ENCODE measurements at regions not wholly inside any gene's neighbourhood (a gene's known extent, or its start where the extent isn't known, plus 50 kb on each side); places are given as distances from the start of the nearest gene placed in this dataset.

DNA sequence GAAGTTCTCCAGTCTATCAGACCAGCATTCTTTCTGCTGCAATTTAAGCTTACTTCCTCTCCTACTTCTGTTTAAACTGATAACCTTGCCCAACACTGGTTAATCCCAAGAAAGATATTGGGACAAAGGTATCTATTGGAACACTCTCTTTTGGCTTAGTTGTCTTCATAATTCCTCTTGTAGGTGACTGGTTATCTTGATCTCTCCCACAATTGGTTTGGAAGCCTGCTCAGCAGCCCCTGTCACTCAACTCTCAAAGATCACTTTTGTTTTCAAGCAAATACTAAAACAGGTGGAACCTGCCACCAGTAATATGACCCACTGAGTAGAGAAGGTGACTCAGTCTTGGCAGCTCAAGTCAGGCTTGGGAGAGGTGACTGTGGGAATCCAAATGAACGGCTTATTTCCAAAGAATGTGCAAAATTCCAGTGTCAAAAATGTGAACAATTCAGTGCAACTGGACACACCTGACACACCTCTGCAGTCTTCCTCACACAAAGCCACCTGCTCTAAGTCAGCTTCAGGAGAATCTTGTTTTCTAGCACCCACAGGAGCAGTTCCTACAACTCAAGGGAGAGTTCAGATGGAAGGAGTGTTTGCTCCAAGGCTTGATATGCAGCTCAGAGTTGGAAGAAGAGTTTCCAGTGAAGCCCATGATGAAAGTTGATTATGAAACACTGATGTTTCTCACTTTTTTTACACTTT lies 83.2 kb upstream of the SLC38A2 start:
- Mint-ChIP-seq H3K9me3 (no peaks in the 10 kb centered on the region), H3K4me1 (peaks cover 63% of the 10 kb centered on the region), H3K27me3 (ENCODE audit: low read depth) (peaks cover 4% of the 10 kb centered on the region), H3K36me3 (no peaks in the 10 kb centered on the region), H3K27ac (peak overlapping the region; percentile 49), H3K4me3 (no peak overlapping the region)
- no peak for DNase-seq (ENCODE audit: low spot score in 2 of 2, unreplicated experiment in 2 of 2)
- TF ChIP-seq, protein P1, sequence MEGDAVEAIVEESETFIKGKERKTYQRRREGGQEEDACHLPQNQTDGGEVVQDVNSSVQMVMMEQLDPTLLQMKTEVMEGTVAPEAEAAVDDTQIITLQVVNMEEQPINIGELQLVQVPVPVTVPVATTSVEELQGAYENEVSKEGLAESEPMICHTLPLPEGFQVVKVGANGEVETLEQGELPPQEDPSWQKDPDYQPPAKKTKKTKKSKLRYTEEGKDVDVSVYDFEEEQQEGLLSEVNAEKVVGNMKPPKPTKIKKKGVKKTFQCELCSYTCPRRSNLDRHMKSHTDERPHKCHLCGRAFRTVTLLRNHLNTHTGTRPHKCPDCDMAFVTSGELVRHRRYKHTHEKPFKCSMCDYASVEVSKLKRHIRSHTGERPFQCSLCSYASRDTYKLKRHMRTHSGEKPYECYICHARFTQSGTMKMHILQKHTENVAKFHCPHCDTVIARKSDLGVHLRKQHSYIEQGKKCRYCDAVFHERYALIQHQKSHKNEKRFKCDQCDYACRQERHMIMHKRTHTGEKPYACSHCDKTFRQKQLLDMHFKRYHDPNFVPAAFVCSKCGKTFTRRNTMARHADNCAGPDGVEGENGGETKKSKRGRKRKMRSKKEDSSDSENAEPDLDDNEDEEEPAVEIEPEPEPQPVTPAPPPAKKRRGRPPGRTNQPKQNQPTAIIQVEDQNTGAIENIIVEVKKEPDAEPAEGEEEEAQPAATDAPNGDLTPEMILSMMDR (IDR thresholded peaks at IDR 0.05; ENCODE audit: unreplicated experiment): no peak

GRCh38 chr12:46454981-46455380 lies 82.4 kb upstream of the SLC38A2 start:
- no peak for DNase-seq (ENCODE audit: low spot score in 2 of 2, unreplicated experiment in 2 of 2)
- Mint-ChIP-seq H3K27me3 (ENCODE audit: low read depth) (no peaks in the 10 kb centered on the region), H3K36me3 (no peaks in the 10 kb centered on the region), H3K9me3 (no peaks in the 10 kb centered on the region), H3K27ac (no peak overlapping the region), H3K4me3 (no peak overlapping the region), H3K4me1 (peaks cover 66% of the 10 kb centered on the region)
- TF ChIP-seq, protein P1 (IDR thresholded peaks at IDR 0.05; ENCODE audit: unreplicated experiment): no peak

- no peak for DNase-seq (ENCODE audit: low spot score in 2 of 2, unreplicated experiment in 2 of 2)
- no peaks in the 10 kb centered on the region for H3K27me3 Mint-ChIP-seq (ENCODE audit: low read depth)
- H3K36me3 Mint-ChIP-seq: no peaks in the 10 kb centered on the region
- TF ChIP-seq, protein P1 (IDR thresholded peaks at IDR 0.05; ENCODE audit: unreplicated experiment): no peak
- no peak overlapping the region for H3K4me3 Mint-ChIP-seq
- H3K27ac Mint-ChIP-seq: no peak overlapping the region
- no peaks in the 10 kb centered on the region for H3K9me3 Mint-ChIP-seq
- H3K4me1 Mint-ChIP-seq: peaks cover 66% of the 10 kb centered on the region
These were observed 80.9 kb upstream of the SLC38A2 start for GRCh38 chr12:46453428-46453827.

DNA sequence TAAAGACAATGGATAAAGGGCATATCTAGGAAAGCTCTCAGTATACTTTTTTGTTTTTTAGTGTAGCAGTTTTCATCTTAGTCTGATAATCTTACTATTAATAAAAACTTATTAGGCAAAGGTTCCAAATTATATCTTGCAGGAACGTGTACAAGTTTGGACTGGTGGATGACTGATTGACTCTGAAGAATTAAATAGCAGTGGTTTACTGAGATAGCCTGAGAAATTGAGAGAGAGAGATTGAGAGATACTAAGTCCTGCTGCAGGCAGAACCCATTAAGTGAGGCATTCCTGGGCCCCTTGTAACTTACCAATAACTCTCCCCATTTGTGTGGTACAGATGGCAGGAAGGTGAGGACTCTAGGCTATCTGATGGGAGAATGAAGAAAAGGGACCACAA lies 80.2 kb upstream of the SLC38A2 start:
- Mint-ChIP-seq H3K4me3 (no peak overlapping the region), H3K4me1 (peaks cover 69% of the 10 kb centered on the region), H3K27ac (no peak overlapping the region), H3K9me3 (no peaks in the 10 kb centered on the region), H3K36me3 (no peaks in the 10 kb centered on the region), H3K27me3 (ENCODE audit: low read depth) (no peaks in the 10 kb centered on the region)
- DNase-seq (ENCODE audit: low spot score in 2 of 2, unreplicated experiment in 2 of 2): no peak
- TF ChIP-seq, protein P1 (IDR thresholded peaks at IDR 0.05; ENCODE audit: unreplicated experiment): no peak

DNA sequence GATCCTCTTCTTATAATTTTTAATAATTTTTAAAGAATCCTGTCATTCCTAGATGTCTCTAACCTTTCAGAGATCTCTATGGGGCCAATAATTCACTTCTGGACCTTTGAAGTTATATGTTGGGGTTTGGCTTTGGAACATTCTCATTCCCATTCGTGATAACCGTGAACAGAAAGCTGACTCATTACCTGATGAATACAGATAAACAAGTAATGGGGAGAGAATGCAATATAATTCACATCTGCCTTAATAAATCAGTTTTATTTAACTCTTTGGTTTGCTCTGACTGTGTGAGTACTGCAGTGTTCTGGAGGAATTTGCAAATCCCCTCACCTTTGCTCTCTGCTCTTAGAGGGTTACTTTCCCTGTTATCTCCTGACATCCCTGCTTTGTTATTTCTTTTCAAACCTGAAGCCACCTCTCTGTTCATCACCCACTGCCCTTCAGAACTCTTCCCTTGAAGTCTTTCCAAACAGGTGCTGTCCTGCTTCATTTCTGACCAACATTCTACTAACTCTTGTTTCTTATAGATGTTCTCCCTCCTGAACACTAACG lies 79.6 kb upstream of the SLC38A2 start:
- TF ChIP-seq, protein P1 (IDR thresholded peaks at IDR 0.05; ENCODE audit: unreplicated experiment): no peak
- Mint-ChIP-seq H3K36me3 (no peaks in the 10 kb centered on the region), H3K27ac (no peak overlapping the region), H3K9me3 (no peaks in the 10 kb centered on the region), H3K27me3 (ENCODE audit: low read depth) (no peaks in the 10 kb centered on the region), H3K4me1 (peaks cover 70% of the 10 kb centered on the region), H3K4me3 (no peak overlapping the region)
- no peak for DNase-seq (ENCODE audit: low spot score in 2 of 2, unreplicated experiment in 2 of 2)
